OCI-LY1 (cell line): ENCODE measurements at regions not wholly inside any gene's neighbourhood (a gene's known extent, or its start where the extent isn't known, plus 50 kb on each side); places are given as distances from the start of the nearest gene placed in this dataset.

ENCODE experiments used
- EZH2 ChIP-seq: fragments of 200-600 bp; sonication (generic), shearing (Covaris generic); IDR thresholded peaks from 2 replicates; pipeline ENCODE4 v1.8.0; 2017; ENCODE audit warnings: borderline replicate concordance, mixed run types, mild to moderate bottlenecking, antibody characterized with exemption, low read length, moderate library complexity, mixed read lengths
- TF ChIP-seq, protein P1 (sequence below): fragments of 200-600 bp; sonication (generic), shearing (Covaris generic); IDR thresholded peaks from 2 replicates; pipeline ENCODE4 v1.5.1; 2017; ENCODE audit warnings: mild to moderate bottlenecking, antibody characterized with exemption, low read length, moderate library complexity, mixed read lengths

DNA sequence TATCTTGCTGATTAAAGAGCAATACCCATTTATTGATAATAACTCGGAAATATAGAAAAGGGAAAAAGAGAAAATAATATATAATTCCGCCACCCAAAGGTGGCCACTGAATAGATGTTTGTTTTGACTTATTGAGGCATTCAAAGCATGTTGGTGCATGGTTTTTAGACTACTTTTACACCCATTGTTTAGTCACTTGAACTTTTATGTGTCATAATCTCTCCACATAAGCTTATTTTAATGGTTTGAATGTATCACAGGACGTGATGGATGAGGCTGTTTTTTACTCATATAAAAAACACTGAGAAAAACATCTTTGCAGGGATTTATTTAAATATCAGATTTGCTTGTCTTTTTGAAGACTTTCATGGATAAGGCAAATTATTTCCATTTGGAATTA, 120.4 kb downstream of the ACKR3 start:
- TF ChIP-seq, protein P1, sequence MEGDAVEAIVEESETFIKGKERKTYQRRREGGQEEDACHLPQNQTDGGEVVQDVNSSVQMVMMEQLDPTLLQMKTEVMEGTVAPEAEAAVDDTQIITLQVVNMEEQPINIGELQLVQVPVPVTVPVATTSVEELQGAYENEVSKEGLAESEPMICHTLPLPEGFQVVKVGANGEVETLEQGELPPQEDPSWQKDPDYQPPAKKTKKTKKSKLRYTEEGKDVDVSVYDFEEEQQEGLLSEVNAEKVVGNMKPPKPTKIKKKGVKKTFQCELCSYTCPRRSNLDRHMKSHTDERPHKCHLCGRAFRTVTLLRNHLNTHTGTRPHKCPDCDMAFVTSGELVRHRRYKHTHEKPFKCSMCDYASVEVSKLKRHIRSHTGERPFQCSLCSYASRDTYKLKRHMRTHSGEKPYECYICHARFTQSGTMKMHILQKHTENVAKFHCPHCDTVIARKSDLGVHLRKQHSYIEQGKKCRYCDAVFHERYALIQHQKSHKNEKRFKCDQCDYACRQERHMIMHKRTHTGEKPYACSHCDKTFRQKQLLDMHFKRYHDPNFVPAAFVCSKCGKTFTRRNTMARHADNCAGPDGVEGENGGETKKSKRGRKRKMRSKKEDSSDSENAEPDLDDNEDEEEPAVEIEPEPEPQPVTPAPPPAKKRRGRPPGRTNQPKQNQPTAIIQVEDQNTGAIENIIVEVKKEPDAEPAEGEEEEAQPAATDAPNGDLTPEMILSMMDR, result no peak
- no peak for TF ChIP-seq EZH2
